ENCODE measurements at regions not wholly inside any gene's neighbourhood (a gene's known extent, or its start where the extent isn't known, plus 50 kb on each side); places are given as distances from the start of the nearest gene placed in this dataset.

DNA sequence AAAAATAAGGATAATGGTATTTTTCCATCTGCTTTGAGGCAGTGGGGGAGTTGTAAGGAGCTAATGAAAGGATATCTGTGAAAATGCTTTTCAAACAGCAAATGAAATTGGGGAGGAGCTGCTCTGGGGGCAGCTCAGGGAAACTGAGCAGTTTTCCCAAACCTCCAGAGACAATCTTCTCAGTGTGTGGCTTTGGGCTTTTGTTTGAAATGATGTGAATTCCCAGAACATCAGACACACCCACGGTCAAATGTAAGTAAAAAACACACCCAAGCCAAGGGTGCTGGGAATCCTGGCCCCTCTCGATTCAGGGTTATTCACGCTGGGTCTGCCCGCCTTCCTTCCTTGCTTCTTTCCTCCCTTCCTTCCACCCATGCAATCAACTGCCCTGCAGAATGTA, 512.6 kb downstream of the BNC2 start:
- no peak overlapping the region for H3K4me3 Mint-ChIP-seq
- H3K4me1 Mint-ChIP-seq = no peaks in the 10 kb centered on the region
- H3K27ac Mint-ChIP-seq = no peak overlapping the region
- no peaks in the 10 kb centered on the region for H3K27me3 Mint-ChIP-seq
- H3K36me3 Mint-ChIP-seq (ENCODE audit: low read depth) = no peaks in the 10 kb centered on the region
- ATAC-seq (replicated peaks) = no peak
- H3K9me3 Mint-ChIP-seq = peaks cover 8% of the 10 kb centered on the region

DNA sequence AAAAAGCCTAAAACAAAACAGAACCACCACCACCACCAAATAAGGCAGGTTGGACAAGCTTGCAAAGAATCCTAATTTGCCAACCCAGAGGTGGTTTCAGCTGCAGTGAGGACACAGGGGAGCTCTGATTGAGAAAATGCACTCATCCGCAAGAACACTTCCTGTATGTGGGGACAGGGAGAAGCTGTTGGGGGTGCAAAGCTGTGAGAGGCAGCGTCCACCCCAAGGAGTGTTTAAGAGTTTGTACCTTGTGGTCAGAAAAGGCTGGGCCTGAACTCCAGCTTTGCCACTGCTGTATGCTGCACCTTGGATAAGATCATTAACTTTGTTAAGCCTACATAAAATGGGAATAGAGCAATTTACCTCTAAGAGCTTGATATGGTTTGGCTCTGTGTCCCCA, 511.7 kb downstream of the BNC2 start:
- H3K27me3 Mint-ChIP-seq = no peaks in the 10 kb centered on the region
- H3K36me3 Mint-ChIP-seq (ENCODE audit: low read depth) = no peaks in the 10 kb centered on the region
- ATAC-seq (replicated peaks) = no peak
- no peaks in the 10 kb centered on the region for H3K4me1 Mint-ChIP-seq
- H3K9me3 Mint-ChIP-seq = peaks cover 8% of the 10 kb centered on the region
- no peak overlapping the region for H3K4me3 Mint-ChIP-seq
- H3K27ac Mint-ChIP-seq = no peak overlapping the region
